Liver (tissue), 8 donors: ENCODE measurements at regions not wholly inside any gene's neighbourhood (a gene's known extent, or its start where the extent isn't known, plus 50 kb on each side); places are given as distances from the start of the nearest gene placed in this dataset.

ENCODE experiments used
- DNase-seq: peaks from one replicate; pipeline ENCODE4 v3.0.0-alpha.2; 2017; ENCODE audit warnings: low spot score
- H3K27ac ChIP-seq, 2 donors: one replicate each; pipeline ENCODE4 v1.7.0; 2013; ENCODE audit warnings: inconsistent platforms in 2 of 2, low read length in 2 of 2, control low read depth in 1 of 2, low read depth in 1 of 2, mild to moderate bottlenecking in 1 of 2
- H3K27me3 ChIP-seq, 4 donors: one replicate each; pipeline versions ENCODE4 v1.6.1 to v1.7.0; 2013; ENCODE audit warnings: low read length in 3 of 4, inconsistent platforms in 1 of 4, mild to moderate bottlenecking in 1 of 4, moderate library complexity in 1 of 4; ENCODE audit not compliant: control insufficient read depth in 4 of 4, insufficient read depth in 4 of 4
- H3K36me3 ChIP-seq, 4 donors: one replicate each; pipeline versions ENCODE4 v1.6.1 to v1.7.0; 2013; ENCODE audit warnings: low read length in 3 of 4, mild to moderate bottlenecking in 3 of 4, low read depth in 1 of 4, moderate library complexity in 1 of 4; ENCODE audit not compliant: control insufficient read depth in 4 of 4, insufficient read depth in 3 of 4
- H3K4me1 ChIP-seq, 4 donors: one replicate each; pipeline versions ENCODE4 v1.6.1 to v1.7.0; 2013; ENCODE audit warnings: low read length in 3 of 4, mild to moderate bottlenecking in 3 of 4, moderate library complexity in 1 of 4; ENCODE audit not compliant: control insufficient read depth in 4 of 4, insufficient read depth in 4 of 4
- H3K4me3 ChIP-seq, 3 donors: one replicate each; pipeline versions ENCODE4 v1.6.1 to v1.7.0; 2013; ENCODE audit warnings: low read length in 3 of 3, control low read depth in 1 of 3, low read depth in 1 of 3, mild to moderate bottlenecking in 1 of 3
- H3K9ac ChIP-seq, 2 donors: one replicate each; pipeline ENCODE4 v1.7.0; 2013; ENCODE audit warnings: low read length in 2 of 2, mild to moderate bottlenecking in 2 of 2, moderate library complexity in 2 of 2, control low read depth in 1 of 2, low read depth in 1 of 2
- H3K9me3 ChIP-seq, 4 donors: one replicate each; pipeline versions ENCODE4 v1.6.1 to v1.7.0; 2013; ENCODE audit warnings: low read length in 3 of 4; ENCODE audit not compliant: control insufficient read depth in 4 of 4
- ATF3 ChIP-seq: IDR thresholded peaks from 2 replicates; pipeline ENCODE4 v1.6.1; 2016; ENCODE audit warnings: antibody characterized with exemption
- CTCF ChIP-seq: fragments of 150-350 bp; IDR thresholded peaks from 2 replicates; pipeline ENCODE4 v1.5.1; 2017; ENCODE audit warnings: improper control_type of control experiment, low read depth, low read length; ENCODE audit not compliant: missing input control
- EGR1 ChIP-seq, 2 donors: IDR thresholded peaks; 2 replicates each; pipeline ENCODE4 v1.6.1; 2016 to 2018; ENCODE audit warnings: antibody characterized with exemption in 2 of 2, low read depth in 2 of 2
- FOXA1 ChIP-seq: IDR thresholded peaks from 2 replicates; pipeline ENCODE4 v1.6.1; 2016; ENCODE audit warnings: antibody characterized with exemption
- FOXA2 ChIP-seq: IDR thresholded peaks from 2 replicates; pipeline ENCODE4 v1.6.1; 2016; ENCODE audit warnings: antibody characterized with exemption
- GABPA ChIP-seq, 2 donors: IDR thresholded peaks in 1 of 2; conservative IDR thresholded peaks in 1 of 2; 2 replicates each; pipeline ENCODE4 v1.6.1; 2016; ENCODE audit warnings: antibody characterized with exemption in 2 of 2, mild to moderate bottlenecking in 1 of 2, moderate library complexity in 1 of 2
- HNF4A ChIP-seq, 2 donors: conservative IDR thresholded peaks; 2 replicates each; pipeline ENCODE4 v1.6.1; 2016; ENCODE audit warnings: antibody characterized with exemption in 2 of 2, mild to moderate bottlenecking in 2 of 2
- HNF4G ChIP-seq: IDR thresholded peaks from 2 replicates; pipeline ENCODE4 v1.6.1; 2016; ENCODE audit warnings: antibody characterized with exemption
- JUND ChIP-seq, 2 donors: IDR thresholded peaks; 2 replicates each; pipeline ENCODE4 v1.6.1; 2016; ENCODE audit warnings: antibody characterized with exemption in 2 of 2
- MAX ChIP-seq: IDR thresholded peaks from 2 replicates; pipeline ENCODE4 v1.6.1; 2016; ENCODE audit warnings: antibody characterized with exemption
- NR2F2 ChIP-seq: IDR thresholded peaks from 2 replicates; pipeline ENCODE4 v1.6.1; 2016; ENCODE audit warnings: antibody characterized with exemption
- RAD21 ChIP-seq, 2 donors: IDR thresholded peaks; 2 replicates each; pipeline ENCODE4 v1.6.1; 2016; ENCODE audit warnings: antibody characterized with exemption in 2 of 2, mild to moderate bottlenecking in 2 of 2
- REST ChIP-seq: IDR thresholded peaks from 2 replicates; pipeline ENCODE4 v1.6.1; 2016; ENCODE audit warnings: antibody characterized with exemption, mild to moderate bottlenecking
- RXRA ChIP-seq, 2 donors: IDR thresholded peaks; 2 replicates each; pipeline ENCODE4 v1.6.1; 2017 to 2018; ENCODE audit warnings: antibody characterized with exemption in 2 of 2, mild to moderate bottlenecking in 1 of 2
- SP1 ChIP-seq: IDR thresholded peaks from 2 replicates; pipeline ENCODE4 v1.6.1; 2018; ENCODE audit warnings: antibody characterized with exemption, mild to moderate bottlenecking
- TAF1 ChIP-seq: conservative IDR thresholded peaks from 2 replicates; pipeline ENCODE4 v1.6.1; 2016; ENCODE audit warnings: antibody characterized with exemption, mild to moderate bottlenecking
- YY1 ChIP-seq: IDR thresholded peaks from 2 replicates; pipeline ENCODE4 v1.6.1; 2016; ENCODE audit warnings: antibody characterized with exemption, mild to moderate bottlenecking
- ZBTB33 ChIP-seq: IDR thresholded peaks from 2 replicates; pipeline ENCODE4 v1.6.1; 2016; ENCODE audit warnings: antibody characterized with exemption
- WGBS: extraction: QIAGEN DNeasy Blood & Tissue Kit; methylation state at CpG from one replicate; pipeline ENCODE4 v1.1.7; 2013; 5-methylcytosine and 5-hydroxymethylcytosine counted together
- donor health status: healthy.
- donor health status: healthy.
- donor health status: healthy.
- donor health status: healthy.
- donor health status: healthy.

- WGBS: 96% methylated on average over 2 of the region's 2 CpGs
- Histone ChIP-seq H3K9me3 (peaks cover 0 to 2% (median 0%) of the 10 kb centered on the region in 4 donors), H3K27me3 (no peaks in the 10 kb centered on the region), H3K4me1 (peaks cover 0 to 9% (median 0%) of the 10 kb centered on the region in 4 donors), H3K9ac (no peak overlapping the region), H3K4me3 (no peak overlapping the region), H3K36me3 (no peaks in the 10 kb centered on the region), H3K27ac (no peak overlapping the region)
- DNase-seq: no peak
- TF ChIP-seq REST (no peak), ATF3 (no peak), TAF1 (no peak), FOXA2 (no peak), MAX (no peak), JUND (IDR thresholded peaks at IDR 0.05) (no peak), CTCF (no peak), FOXA1 (no peak), YY1 (no peak), NR2F2 (no peak), HNF4G (no peak), RXRA (IDR thresholded peaks at IDR 0.05) (no peak), GABPA (IDR thresholded peaks at IDR 0.05 in 1 of 2, conservative IDR thresholded peaks at IDR 0.05 in 1 of 2) (no peak), SP1 (no peak), ZBTB33 (no peak), RAD21 (IDR thresholded peaks at IDR 0.05) (no peak), EGR1 (IDR thresholded peaks at IDR 0.05; ENCODE audit: low read depth in 2 of 2) (no peak), HNF4A (conservative IDR thresholded peaks at IDR 0.05) (no peak)
These were observed 408.3 kb upstream of the MAF start for GRCh38 chr16:80008857-80009256.
